GM23248 (cell line): ENCODE measurements at regions not wholly inside any gene's neighbourhood (a gene's known extent, or its start where the extent isn't known, plus 50 kb on each side); places are given as distances from the start of the nearest gene placed in this dataset.

Experiments
- DNase-seq: peaks from one replicate; pipeline ENCODE4 v3.0.0-alpha.2; 2015
- H2AFZ ChIP-seq: fragments of 200-600 bp; sonication (generic); 2 replicates; pipeline ENCODE4 v1.6.1; 2016; ENCODE audit warnings: antibody characterized with exemption
- H3F3A ChIP-seq: fragments of 200-600 bp; sonication (generic); 2 replicates; pipeline ENCODE4 v1.6.1; 2016; ENCODE audit warnings: mild to moderate bottlenecking, antibody characterized with exemption, mixed run types; ENCODE audit not compliant: insufficient read depth
- H3K27ac ChIP-seq: fragments of 200-600 bp; sonication (generic); 2 replicates; pipeline ENCODE4 v1.5.1; 2016; ENCODE audit warnings: mild to moderate bottlenecking
- H3K27me3 ChIP-seq: fragments of 200-600 bp; sonication (generic); replicated peaks from 2 replicates; pipeline ENCODE4 v1.6.1; 2016; ENCODE audit warnings: mild to moderate bottlenecking; ENCODE audit not compliant: insufficient read depth
- H3K36me3 ChIP-seq: fragments of 200-600 bp; sonication (generic); 2 replicates; pipeline ENCODE4 v1.6.1; 2016; ENCODE audit warnings: low read depth, mild to moderate bottlenecking
- H3K4me1 ChIP-seq: fragments of 200-600 bp; sonication (generic); 2 replicates; pipeline ENCODE4 v1.6.1; 2016; ENCODE audit warnings: mild to moderate bottlenecking; ENCODE audit not compliant: insufficient read depth
- H3K4me2 ChIP-seq: fragments of 200-600 bp; sonication (generic); one replicate; pipeline ENCODE4 v1.6.1; 2016; ENCODE audit warnings: mild to moderate bottlenecking; ENCODE audit not compliant: unreplicated experiment
- H3K4me3 ChIP-seq: fragments of 200-600 bp; sonication (generic); 2 replicates; pipeline ENCODE4 v1.5.1; 2016; ENCODE audit warnings: mild to moderate bottlenecking
- H3K79me2 ChIP-seq: fragments of 200-600 bp; sonication (generic); 2 replicates; pipeline ENCODE4 v1.6.1; 2016; ENCODE audit warnings: mild to moderate bottlenecking; ENCODE audit not compliant: insufficient read depth
- H3K9ac ChIP-seq: fragments of 200-600 bp; sonication (generic); 2 replicates; pipeline ENCODE4 v1.6.1; 2016; ENCODE audit warnings: mild to moderate bottlenecking
- H3K9me2 ChIP-seq: fragments of 200-600 bp; sonication (generic); 2 replicates; pipeline ENCODE4 v1.6.1; 2016; ENCODE audit warnings: mixed run types, mild to moderate bottlenecking, moderate library complexity; ENCODE audit not compliant: insufficient read depth
- H3K9me3 ChIP-seq: fragments of 200-600 bp; sonication (generic); one replicate; pipeline ENCODE4 v1.6.1; 2017; ENCODE audit warnings: low read depth
- H4K20me1 ChIP-seq: fragments of 200-600 bp; sonication (generic); 2 replicates; pipeline ENCODE4 v1.6.0; 2016; ENCODE audit not compliant: insufficient read depth
- EZH2 ChIP-seq: fragments of 200-600 bp; sonication (generic); IDR thresholded peaks from 2 replicates; pipeline ENCODE4 v1.6.1; 2018; ENCODE audit warnings: antibody characterized with exemption, mild to moderate bottlenecking; ENCODE audit not compliant: insufficient read depth, poor library complexity, severe bottlenecking
- EZH2phosphoT487 ChIP-seq: fragments of 200-600 bp; sonication (generic); IDR thresholded peaks from 2 replicates; pipeline ENCODE4 v1.6.1; 2018; ENCODE audit warnings: antibody characterized with exemption, moderate library complexity, mild to moderate bottlenecking, low read depth; ENCODE audit not compliant: insufficient read depth
- WGBS, 2 experiments: methylation state at CpG; one replicate each; pipeline ENCODE4 v1.1.6; 2015 to 2017; ENCODE audit warnings: low lambda C conversion rate in 2 of 2, low coverage in 1 of 2; ENCODE audit errors: missing lambda C conversion rate in 2 of 2; 5-methylcytosine and 5-hydroxymethylcytosine counted together
- in situ Hi-C: fragments of 300-500 bp; cut with MboI; formaldehyde crosslinking; loops from 2 replicates; pipeline ENCODE4 v1.15.0; 2020

DNA sequence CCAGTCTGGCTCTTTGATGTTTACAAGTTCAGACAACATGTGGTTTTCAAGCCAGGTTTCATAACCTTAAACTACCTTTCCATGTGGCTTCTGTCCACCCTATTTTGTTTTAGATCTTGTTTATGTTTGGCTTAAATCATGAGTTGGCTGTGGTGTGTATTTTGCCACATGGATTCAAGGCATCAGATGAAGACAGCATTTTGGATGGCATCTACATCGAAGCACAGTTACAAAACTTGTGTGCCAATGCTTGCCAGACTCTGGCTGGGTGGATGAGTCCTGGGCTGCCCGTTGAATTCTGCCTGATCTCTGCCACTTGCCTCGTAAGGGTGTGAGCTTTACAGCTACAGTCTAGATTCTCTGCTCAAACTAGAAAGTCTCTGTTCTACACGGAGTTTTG, 335.3 kb downstream of the MYCN start:
- no peaks in the 10 kb centered on the region for H3K79me2 ChIP-seq
- H3K9me2 ChIP-seq, result no peaks in the 10 kb centered on the region
- H3K9ac ChIP-seq, result no peak overlapping the region
- H3K27ac ChIP-seq, result no peak overlapping the region
- DNase-seq, result no peak
- H3K4me3 ChIP-seq, result no peak overlapping the region
- 3% methylated on average over 4 of the region's 4 CpGs for WGBS, 2 experiments
- no peaks in the 10 kb centered on the region for H3F3A ChIP-seq
- no peaks in the 10 kb centered on the region for H3K27me3 ChIP-seq
- no peak overlapping the region for H3K4me2 ChIP-seq
- no peaks in the 10 kb centered on the region for H4K20me1 ChIP-seq
- H3K4me1 ChIP-seq, result no peaks in the 10 kb centered on the region
- no peaks in the 10 kb centered on the region for H3K9me3 ChIP-seq
- in situ Hi-C loops, result no loop called here
- H3K36me3 ChIP-seq, result no peaks in the 10 kb centered on the region
- TF ChIP-seq EZH2 (no peak), EZH2phosphoT487 (no peak)
- H2AFZ ChIP-seq, result no peak overlapping the region

DNA sequence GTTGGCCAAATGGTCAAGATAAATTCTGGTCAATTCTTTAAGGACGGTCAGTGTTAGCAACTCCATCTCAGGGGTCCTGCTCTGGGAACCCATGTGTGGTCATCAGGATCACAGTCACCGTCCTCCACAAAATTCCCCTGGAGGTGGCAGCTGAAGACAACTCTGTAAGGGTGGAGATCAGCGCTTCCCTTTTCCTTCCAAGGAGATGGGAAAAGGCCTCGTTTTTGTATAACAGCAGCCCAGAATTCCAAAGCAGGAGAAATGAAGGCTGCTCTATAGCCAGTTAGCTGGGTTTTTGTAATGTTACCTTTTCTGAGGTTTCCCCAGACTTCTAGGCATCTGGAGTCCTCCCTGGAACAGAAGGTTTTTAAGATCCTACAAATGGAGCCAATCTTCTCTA, 334.8 kb downstream of the MYCN start:
- DNase-seq, result no peak
- H3K9me2 ChIP-seq, result no peaks in the 10 kb centered on the region
- H3K9ac ChIP-seq, result no peak overlapping the region
- TF ChIP-seq EZH2, result no peak
- no peak for TF ChIP-seq EZH2phosphoT487
- H3K4me1 ChIP-seq, result no peaks in the 10 kb centered on the region
- H3K79me2 ChIP-seq, result no peaks in the 10 kb centered on the region
- H3F3A ChIP-seq, result no peaks in the 10 kb centered on the region
- H3K27ac ChIP-seq, result no peak overlapping the region
- no peaks in the 10 kb centered on the region for H4K20me1 ChIP-seq
- WGBS, 2 experiments, result 25 to 28% methylated on average over 4 of the region's 4 CpGs
- no peak overlapping the region for H3K4me2 ChIP-seq
- H3K4me3 ChIP-seq, result no peak overlapping the region
- no peaks in the 10 kb centered on the region for H3K9me3 ChIP-seq
- no peaks in the 10 kb centered on the region for H3K27me3 ChIP-seq
- no peak overlapping the region for H2AFZ ChIP-seq
- in situ Hi-C loops, result no loop called here
- H3K36me3 ChIP-seq, result no peaks in the 10 kb centered on the region

DNA sequence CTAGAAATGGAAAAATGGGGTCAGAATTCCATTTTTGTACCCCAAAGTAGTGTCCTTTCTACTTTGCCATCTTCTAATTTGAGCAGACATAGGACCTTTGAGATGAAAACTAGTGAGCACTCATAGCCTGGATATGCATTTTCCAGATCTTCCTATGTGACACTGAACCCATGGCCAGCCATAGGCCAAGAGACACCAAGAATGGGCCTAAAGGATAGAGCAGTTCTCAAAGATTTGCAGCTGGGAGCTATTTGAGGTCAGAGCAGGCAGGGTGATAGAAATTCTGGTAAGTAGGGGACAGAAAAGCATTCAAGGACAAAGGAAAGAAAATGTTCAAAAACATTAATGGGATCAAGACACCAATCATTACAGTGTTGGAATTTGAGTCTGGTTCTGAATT, 332.8 kb downstream of the MYCN start:
- H3K9ac ChIP-seq, result no peak overlapping the region
- in situ Hi-C loops, result no loop called here
- no peaks in the 10 kb centered on the region for H3F3A ChIP-seq
- TF ChIP-seq EZH2phosphoT487, result no peak
- no peak for TF ChIP-seq EZH2
- DNase-seq, result no peak
- H3K9me3 ChIP-seq, result no peaks in the 10 kb centered on the region
- H3K9me2 ChIP-seq, result no peaks in the 10 kb centered on the region
- H3K36me3 ChIP-seq, result no peaks in the 10 kb centered on the region
- no peaks in the 10 kb centered on the region for H3K4me1 ChIP-seq
- no peak overlapping the region for H3K27ac ChIP-seq
- H3K4me2 ChIP-seq, result no peak overlapping the region
- no peak overlapping the region for H3K4me3 ChIP-seq
- no peaks in the 10 kb centered on the region for H4K20me1 ChIP-seq
- no peaks in the 10 kb centered on the region for H3K79me2 ChIP-seq
- no peaks in the 10 kb centered on the region for H3K27me3 ChIP-seq
- H2AFZ ChIP-seq, result no peak overlapping the region

- no peaks in the 10 kb centered on the region for H3K79me2 ChIP-seq
- no peaks in the 10 kb centered on the region for H3K9me2 ChIP-seq
- no peaks in the 10 kb centered on the region for H4K20me1 ChIP-seq
- H3K4me1 ChIP-seq, result no peaks in the 10 kb centered on the region
- H3K9ac ChIP-seq, result no peak overlapping the region
- H3K27me3 ChIP-seq, result no peaks in the 10 kb centered on the region
- no peak overlapping the region for H3K4me2 ChIP-seq
- 38 to 41% methylated on average over 10 of the region's 10 CpGs for WGBS, 2 experiments
- in situ Hi-C loops, result no loop called here
- no peaks in the 10 kb centered on the region for H3K9me3 ChIP-seq
- no peak overlapping the region for H3K4me3 ChIP-seq
- no peak overlapping the region for H3K27ac ChIP-seq
- H3K36me3 ChIP-seq, result no peaks in the 10 kb centered on the region
- H2AFZ ChIP-seq, result no peak overlapping the region
- TF ChIP-seq EZH2, result no peak
- TF ChIP-seq EZH2phosphoT487, result no peak
- no peak for DNase-seq
- no peaks in the 10 kb centered on the region for H3F3A ChIP-seq
Observed at GRCh38 chr2:16272038-16272788, 331.9 kb downstream of the MYCN start.
